NCI-H2029 (cell line): ENCODE measurements at regions not wholly inside any gene's neighbourhood (a gene's known extent, or its start where the extent isn't known, plus 50 kb on each side); places are given as distances from the start of the nearest gene placed in this dataset.
"Not testable (repeated sequence)": the region's sequence is repeated elsewhere in the genome, so short reads cannot be mapped to it uniquely, and the experiment has no call there.

Experiments
- DNase-seq: peaks from one replicate; lab custom pipeline; 2025; lab: John Stamatoyannopoulos, UW

DNA sequence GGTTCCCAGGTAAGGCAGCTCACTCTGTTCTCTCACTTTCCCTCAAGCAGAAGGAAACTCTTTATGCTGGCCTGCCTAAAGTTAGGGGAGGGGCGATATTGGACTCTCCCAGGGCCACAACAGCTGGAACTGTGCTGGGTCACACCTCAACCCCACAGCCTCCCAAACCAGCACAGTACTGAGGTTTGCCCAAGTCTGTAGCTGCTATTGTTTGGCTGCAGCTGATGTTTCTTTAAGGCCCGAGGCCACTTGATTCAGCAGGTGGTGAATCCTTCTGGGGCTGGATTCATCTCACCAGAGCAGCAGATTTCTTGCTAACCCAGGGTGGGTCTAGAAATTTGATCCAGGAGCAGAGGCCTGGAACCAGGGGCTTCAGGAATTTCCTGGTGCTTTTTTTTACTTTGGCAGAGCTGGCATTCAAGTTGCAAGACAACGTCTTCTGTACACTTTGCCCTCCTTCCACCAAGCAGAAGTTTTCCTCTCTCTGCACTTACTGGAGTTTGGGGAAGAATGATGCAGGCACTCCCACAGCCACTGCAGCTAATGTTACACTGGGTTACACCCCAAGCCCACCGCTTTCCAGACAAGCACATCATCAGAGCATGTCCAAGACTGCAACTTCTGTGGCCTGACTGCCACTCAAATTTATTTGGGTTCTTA, 544.7 kb upstream of the NDST4 start:
- no peak for DNase-seq

GRCh38 chr4:115655626-115656025, 542.2 kb upstream of the NDST4 start:
- no peak for DNase-seq

- DNase-seq: no peak
Observed at GRCh38 chr4:115648786-115649185, 535.4 kb upstream of the NDST4 start.

DNA sequence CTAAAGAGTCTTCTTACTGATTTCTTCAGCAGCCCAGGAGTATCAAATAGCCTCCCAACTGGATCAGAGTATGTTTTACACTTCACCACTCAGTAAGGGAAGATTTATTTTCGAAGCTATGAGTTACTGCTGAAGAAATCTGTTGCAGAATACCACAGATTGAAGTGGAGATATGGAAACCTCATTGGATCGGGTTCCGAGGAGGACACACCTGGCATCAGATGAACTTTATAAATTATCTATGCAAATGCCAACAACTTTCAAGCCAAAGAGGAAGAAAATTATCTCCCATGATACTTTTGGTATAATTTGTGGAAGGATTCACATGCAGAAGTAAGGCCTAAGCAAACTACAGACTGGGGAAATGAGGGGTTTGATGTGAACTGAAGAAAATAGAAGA, 515.9 kb upstream of the NDST4 start:
- no peak for DNase-seq

DNA sequence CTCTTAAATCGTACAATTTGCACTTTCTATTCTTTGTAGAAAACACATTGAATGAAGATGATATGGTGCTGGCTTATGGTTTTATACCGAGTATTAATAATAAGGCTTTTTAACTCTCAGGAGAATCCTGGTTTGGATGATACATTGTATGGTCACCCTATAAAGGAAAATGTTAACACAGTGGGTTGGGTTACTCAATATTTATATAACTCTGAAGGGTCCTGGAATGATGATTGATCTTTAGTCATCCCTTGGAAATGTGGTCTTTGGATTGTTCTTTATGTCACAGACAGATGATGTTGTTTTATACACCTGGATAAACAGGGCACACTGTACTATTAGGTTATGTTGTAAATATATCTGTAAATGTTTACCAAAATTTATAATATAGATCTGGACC, 496.2 kb upstream of the NDST4 start:
- no peak for DNase-seq

GRCh38 chr4:115607311-115607710, 493.9 kb upstream of the NDST4 start:
- no peak for DNase-seq

- DNase-seq: no peak
Observed at GRCh38 chr4:115596265-115597001, 483.0 kb upstream of the NDST4 start.

GRCh38 chr4:115580901-115581300, 467.5 kb upstream of the NDST4 start:
- no peak for DNase-seq

DNA sequence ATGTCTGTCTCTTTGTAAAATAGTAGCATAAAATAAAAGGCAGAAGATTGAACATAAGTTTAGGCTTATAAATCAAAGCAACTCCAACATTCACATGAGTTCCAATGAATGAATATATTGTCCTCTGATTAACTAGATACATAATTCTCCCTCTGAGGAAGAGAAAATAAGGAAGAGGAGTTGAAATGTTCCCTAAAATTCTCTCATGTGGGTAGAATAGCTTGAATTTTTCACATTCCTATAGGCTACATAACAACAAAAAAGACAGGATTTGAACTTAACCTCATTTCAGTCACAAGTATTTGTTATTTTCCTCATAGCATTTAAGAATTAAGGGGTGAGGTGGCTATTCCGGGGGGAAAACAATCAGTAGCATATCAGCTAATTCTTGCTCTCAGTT, 462.4 kb upstream of the NDST4 start:
- DNase-seq: no peak

DNA sequence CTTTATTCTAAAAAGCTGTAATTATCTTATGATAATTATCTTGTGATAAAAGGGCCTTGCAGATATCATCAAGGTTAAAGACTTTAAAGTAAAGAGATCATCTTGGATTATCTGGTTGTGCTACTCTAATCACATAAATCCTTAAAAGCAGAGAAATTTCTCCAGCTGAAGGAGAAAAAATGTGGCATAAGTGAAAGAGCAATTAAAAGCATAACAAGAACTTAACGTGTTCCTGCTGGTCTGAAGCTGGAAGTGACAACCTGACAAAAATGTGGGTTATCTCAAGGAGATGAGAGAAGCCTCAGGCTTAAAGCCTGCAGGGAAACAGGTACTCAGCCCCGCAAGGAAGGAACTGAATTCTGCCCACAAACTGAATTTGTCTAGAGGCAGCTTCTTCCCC, 449.1 kb upstream of the NDST4 start:
- DNase-seq: no peak

DNA sequence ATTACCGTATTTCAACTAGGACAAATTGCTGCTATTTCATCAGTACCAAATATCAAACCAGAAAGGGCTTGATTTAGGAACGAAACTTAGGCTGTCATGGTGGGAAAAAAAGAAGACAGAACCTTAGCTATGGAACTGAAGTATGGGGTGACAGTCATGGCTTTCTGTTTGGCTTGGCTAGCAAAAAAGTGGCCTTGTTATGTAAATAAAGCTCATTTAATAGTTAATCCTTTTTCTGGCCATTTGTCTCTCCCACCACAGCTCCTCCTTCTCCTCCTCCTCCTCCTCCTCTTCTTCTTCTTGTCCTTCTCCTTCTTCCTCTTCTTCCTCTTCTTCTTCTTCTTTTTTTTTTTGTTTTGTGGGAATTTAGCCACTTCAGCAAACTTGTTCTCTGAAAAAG, 434.7 kb upstream of the NDST4 start:
- no peak for DNase-seq

- DNase-seq: peak; percentile 1
Observed at GRCh38 chr4:115537387-115537786, 424.0 kb upstream of the NDST4 start.

- no peak for DNase-seq
Observed at GRCh38 chr4:115529126-115529525, 415.7 kb upstream of the NDST4 start.

DNA sequence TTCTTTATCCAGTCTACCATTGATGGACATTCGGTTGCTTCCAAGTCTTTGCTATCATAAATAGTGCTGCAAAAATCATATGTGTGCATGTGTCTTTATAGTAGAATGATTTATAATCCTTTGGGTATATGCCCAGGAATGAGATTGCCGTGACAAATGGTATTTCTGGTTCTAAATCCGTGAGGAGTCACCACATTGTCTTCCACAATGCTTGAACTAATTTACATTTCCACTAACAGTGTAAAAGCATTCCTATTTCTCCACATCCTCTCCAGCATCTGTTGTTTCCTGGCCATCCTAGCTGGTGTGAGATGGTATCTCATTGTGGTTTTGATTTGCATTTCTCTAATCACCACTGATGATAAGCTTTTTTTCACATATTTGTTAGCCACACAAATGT, 406.1 kb upstream of the NDST4 start:
- not testable (repeated sequence) for DNase-seq

DNA sequence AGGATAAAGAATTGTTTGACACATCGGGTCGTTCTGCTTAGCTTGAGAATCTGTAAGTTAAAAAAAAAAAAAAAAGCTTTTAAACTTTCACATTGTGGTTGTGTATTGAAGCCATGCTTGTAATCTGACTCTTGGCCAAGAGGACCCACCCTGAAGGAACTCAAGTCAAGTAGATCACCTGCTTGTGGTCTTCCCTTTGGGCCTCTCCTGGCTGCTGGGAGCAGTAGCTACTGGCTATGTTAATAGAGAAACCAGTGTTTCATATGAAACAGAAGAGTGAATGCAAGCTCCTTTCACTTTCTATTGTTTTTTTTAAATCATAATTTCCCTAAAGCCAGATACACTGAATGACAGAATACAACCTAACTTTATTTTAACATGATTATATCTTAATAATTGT, 402.4 kb upstream of the NDST4 start:
- DNase-seq: no peak

DNA sequence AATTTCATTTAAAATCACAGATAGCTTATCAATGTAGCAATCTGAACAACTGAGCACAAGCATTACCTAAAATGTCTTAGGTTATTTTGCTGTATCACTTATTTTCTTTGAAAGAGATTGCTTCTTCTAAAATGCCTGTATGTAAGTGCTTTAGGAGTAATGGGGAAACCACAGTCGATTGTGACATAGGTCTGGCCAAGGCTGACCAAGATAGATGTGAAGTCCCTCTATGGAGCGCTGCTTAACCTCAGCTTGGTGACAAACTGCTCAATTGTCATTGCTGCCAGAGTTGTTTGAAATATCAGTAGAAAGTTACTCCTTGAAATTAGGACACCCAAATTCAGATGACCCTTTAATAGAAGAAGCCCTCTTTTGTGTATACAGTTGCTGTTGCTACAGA, 401.9 kb upstream of the NDST4 start:
- DNase-seq: no peak

GRCh38 chr4:115514675-115515074, 401.3 kb upstream of the NDST4 start:
- DNase-seq: no peak

DNA sequence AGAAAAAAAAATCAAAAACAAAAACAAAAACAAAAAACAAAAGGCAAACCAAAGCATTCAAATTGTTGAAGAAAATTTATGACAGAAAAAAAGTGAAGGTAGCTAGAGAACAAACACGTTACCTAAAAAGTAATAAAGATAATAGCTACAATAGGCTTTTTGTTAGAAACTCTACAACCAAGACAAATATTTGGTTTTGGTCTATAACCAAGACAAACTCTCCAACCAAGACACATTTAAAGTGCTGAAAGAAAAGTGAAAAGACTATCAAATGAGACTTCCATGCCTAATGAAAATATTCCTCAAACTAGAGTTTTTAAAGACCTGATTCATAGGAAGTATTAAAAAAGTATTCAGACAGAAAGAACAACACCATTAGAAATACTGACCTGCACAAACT, 391.9 kb upstream of the NDST4 start:
- DNase-seq: no peak

- DNase-seq: no peak
Observed at GRCh38 chr4:115501656-115502055, 388.2 kb upstream of the NDST4 start.

DNA sequence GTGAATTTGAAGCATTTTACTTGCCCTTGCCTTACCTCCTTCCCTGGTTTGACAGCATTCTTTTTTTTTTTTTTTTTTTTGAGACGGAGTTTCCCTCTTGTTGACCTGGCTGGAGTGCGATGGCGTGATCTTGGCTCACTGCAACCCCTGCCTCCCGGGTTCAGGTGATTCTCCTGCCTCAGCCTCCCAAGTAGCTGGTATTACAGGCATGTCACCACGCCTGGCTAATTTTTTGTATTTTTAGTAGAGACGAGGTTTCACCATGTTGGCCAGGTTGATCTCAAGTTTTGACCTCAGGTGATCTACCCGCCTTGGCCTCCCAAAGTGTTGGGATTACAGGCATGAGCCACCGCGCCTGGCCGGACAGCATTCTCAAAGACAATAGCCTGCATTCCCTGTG, 380.4 kb upstream of the NDST4 start:
- not testable (repeated sequence) for DNase-seq

GRCh38 chr4:115491686-115492085, 378.3 kb upstream of the NDST4 start:
- DNase-seq: no peak

GRCh38 chr4:115489279-115489678, 375.9 kb upstream of the NDST4 start:
- no peak for DNase-seq

DNA sequence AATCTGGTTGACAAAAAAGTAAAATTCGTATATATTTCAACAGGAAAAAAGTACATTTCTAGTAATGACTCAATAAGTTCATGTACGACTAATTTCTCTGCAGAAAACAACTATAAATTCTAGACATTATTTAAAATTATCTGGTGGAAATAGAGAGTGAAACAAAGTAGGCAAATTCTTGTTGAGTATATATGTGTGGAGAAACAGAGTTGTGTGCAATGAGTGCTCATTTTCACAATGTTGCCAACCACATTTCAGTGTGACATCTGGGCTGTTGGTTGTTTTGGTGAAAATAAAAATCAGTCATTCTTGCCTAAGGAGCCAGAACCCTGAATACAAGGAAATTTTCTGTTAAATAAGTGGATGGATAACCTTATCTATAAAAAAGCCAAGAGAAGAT, 372.0 kb upstream of the NDST4 start:
- DNase-seq: no peak

DNA sequence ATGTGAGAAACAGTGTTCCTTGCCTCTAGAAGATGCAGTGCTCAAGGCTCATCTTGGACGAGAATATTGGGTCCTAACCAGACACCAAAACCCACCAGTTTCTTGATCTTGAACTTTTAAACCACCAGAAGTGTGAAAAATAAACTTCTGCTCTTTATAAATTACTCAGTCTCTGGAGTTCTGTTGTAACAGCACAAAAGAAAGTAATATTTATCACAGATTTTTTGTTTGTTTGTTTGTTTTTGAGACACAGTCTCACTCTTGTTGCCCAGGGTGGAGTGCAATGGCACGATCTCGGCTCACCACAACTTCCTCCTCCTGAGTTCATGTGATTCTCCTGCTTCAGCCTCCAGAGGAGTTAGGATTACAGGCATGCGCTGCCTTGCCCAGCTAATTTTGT, 371.1 kb upstream of the NDST4 start:
- DNase-seq: no peak
